Skeletal muscle tissue (tissue), 3 donors: ENCODE measurements at regions not wholly inside any gene's neighbourhood (a gene's known extent, or its start where the extent isn't known, plus 50 kb on each side); places are given as distances from the start of the nearest gene placed in this dataset.
"Not testable (repeated sequence)": the region's sequence is repeated elsewhere in the genome, so short reads cannot be mapped to it uniquely, and the experiment has no call there.

Source experiments
- H3K27ac ChIP-seq: one replicate; pipeline ENCODE4 v1.7.0; 2013; ENCODE audit warnings: mild to moderate bottlenecking, low read depth, low read length, inconsistent platforms
- H3K27me3 ChIP-seq, 3 donors: one replicate each; pipeline ENCODE4 v1.7.0; 2013; ENCODE audit warnings: low read length in 3 of 3; ENCODE audit not compliant: control insufficient read depth in 3 of 3, insufficient read depth in 3 of 3
- H3K36me3 ChIP-seq, 3 donors: one replicate each; pipeline ENCODE4 v1.7.0; 2013; ENCODE audit warnings: low read length in 3 of 3; ENCODE audit not compliant: control insufficient read depth in 3 of 3, insufficient read depth in 3 of 3
- H3K4me1 ChIP-seq, 3 donors: one replicate each; pipeline ENCODE4 v1.7.0; 2013; ENCODE audit warnings: low read length in 3 of 3, mild to moderate bottlenecking in 3 of 3; ENCODE audit not compliant: control insufficient read depth in 3 of 3, insufficient read depth in 3 of 3
- H3K4me3 ChIP-seq, 3 donors: one replicate each; pipeline ENCODE4 v1.7.0; 2013; ENCODE audit warnings: low read length in 3 of 3
- H3K9ac ChIP-seq, 3 donors: one replicate each; pipeline ENCODE4 v1.7.0; 2013; ENCODE audit warnings: low read length in 3 of 3, mild to moderate bottlenecking in 3 of 3, moderate library complexity in 2 of 3, low read depth in 1 of 3
- H3K9me3 ChIP-seq, 3 donors: one replicate each; pipeline ENCODE4 v1.7.0; 2013; ENCODE audit warnings: low read length in 3 of 3; ENCODE audit not compliant: control insufficient read depth in 3 of 3
- donor health status: Osteomylitis.

DNA sequence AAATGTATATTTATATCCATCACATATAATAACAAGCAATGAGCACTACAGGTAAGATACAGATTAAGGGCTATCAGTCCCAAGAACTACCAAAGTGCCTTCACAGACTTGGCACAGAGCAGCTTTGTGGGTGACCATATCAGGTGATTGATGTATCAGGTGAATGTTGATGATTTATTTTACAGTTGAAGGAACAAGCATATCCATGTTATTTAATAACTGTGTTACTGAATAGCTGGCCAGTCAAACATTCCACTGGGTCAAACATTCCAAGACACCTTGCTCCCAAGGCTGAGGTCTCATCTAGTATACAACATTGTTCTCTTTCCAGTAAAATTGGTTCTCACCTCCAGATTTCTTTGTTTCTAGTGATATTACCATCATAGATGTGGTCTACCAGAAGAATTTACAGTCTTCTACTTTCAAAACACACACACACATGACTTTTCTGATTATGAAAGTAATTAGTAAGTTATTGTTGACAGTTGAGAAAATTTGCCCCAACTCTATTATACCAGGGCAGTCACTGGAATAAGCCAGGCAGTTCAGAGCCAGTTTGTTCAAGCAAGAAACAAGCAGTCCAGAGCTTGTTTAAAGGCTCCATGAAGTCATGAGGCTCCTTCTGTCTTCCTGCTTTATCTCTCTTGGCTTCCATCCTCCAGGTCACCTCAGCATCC is 68.2 kb downstream of the ELAPOR2 start:
- Histone ChIP-seq H3K9ac (no peak overlapping the region), H3K27me3 (no peaks in the 10 kb centered on the region), H3K27ac (no peak overlapping the region), H3K4me3 (no peak overlapping the region), H3K36me3 (no peaks in the 10 kb centered on the region), H3K4me1 (no peaks in the 10 kb centered on the region), H3K9me3 (no peaks in the 10 kb centered on the region)

DNA sequence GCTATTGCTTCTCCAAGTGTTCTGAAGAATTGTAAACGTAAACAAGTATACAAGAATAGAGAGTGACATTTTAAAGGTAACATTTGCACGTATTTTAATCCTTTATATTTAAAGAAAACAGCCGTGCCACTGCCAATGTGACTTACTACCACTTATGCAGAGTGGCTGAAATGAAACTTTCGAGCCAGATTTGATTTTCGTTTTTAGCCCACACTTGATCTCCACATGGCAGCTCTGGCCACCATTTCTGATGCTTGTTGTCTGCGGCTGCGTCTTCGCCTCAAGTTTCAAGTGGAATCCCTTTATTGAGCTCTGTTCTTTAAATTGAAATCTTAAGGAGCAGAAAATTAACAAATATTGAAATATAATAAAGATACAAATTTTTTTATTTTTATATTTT is 70.0 kb downstream of the ELAPOR2 start:
- H3K36me3 ChIP-seq, result no peaks in the 10 kb centered on the region

GRCh38 chr7:86987834-86988233 is 71.6 kb downstream of the ELAPOR2 start:
- not testable (repeated sequence) for H3K4me1 ChIP-seq, H3K27me3 ChIP-seq, H3K9ac ChIP-seq, H3K4me3 ChIP-seq, H3K36me3 ChIP-seq, H3K9me3 ChIP-seq, H3K27ac ChIP-seq

More for the DNA sequence above, 70.0 kb downstream of the ELAPOR2 start:
- no peaks in the 10 kb centered on the region for H3K9me3 ChIP-seq
- no peak overlapping the region for H3K27ac ChIP-seq
- no peaks in the 10 kb centered on the region for H3K4me1 ChIP-seq
- H3K27me3 ChIP-seq, result no peaks in the 10 kb centered on the region
- H3K9ac ChIP-seq, result no peak overlapping the region
- H3K4me3 ChIP-seq, result no peak overlapping the region

DNA sequence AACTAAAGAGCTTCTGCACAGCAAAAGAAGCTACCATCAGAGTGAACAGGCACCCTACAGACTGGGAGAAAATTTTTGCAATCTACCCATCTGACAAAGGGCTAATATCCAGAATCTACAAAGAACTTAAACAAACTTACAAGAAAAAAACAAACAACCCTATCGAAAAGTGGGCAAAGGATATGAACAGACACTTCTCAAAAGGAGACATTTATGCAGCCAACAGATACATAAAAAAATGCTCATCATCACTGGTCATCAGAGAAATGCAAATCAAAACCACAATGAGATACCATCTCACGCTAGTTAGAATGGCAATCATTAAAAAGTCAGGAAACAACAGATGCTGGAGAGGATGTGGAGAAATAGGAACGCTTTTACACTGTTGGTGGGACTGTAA is 72.1 kb downstream of the ELAPOR2 start:
- not testable (repeated sequence) for H3K4me1 ChIP-seq, H3K4me3 ChIP-seq, H3K27ac ChIP-seq, H3K36me3 ChIP-seq, H3K27me3 ChIP-seq, H3K9me3 ChIP-seq, H3K9ac ChIP-seq

GRCh38 chr7:86985342-86985741 is 74.1 kb downstream of the ELAPOR2 start:
- not testable (repeated sequence) for H3K27me3 ChIP-seq, H3K4me3 ChIP-seq, H3K9ac ChIP-seq, H3K36me3 ChIP-seq, H3K27ac ChIP-seq, H3K9me3 ChIP-seq, H3K4me1 ChIP-seq

- not testable (repeated sequence) for H3K9me3 ChIP-seq, H3K9ac ChIP-seq, H3K27me3 ChIP-seq, H3K27ac ChIP-seq, H3K36me3 ChIP-seq, H3K4me1 ChIP-seq, H3K4me3 ChIP-seq
These were observed 75.8 kb downstream of the ELAPOR2 start for GRCh38 chr7:86983654-86984053.

GRCh38 chr7:86981937-86982336 is 77.5 kb downstream of the ELAPOR2 start:
- H3K36me3 ChIP-seq, H3K27ac ChIP-seq, H3K9me3 ChIP-seq, H3K4me1 ChIP-seq, H3K27me3 ChIP-seq, H3K9ac ChIP-seq, H3K4me3 ChIP-seq: not testable (repeated sequence)

DNA sequence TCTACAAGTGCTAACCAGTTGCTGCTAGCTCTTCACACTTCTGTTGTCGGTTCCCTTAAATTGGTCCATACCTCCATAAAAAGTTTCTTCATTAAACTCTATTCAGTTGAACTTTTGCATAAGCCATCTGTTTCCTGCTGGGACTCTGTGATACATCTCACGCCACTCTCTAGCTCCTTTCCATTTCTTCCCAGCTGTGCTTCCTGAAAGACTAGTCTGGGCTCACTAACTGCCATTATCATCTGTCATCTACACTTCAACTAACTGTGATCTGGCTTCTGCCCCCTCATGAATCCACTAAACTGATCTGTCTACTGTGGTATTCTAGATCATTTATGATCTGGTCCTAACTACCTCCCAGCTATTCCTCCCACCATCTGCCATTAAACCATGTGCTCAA is 78.3 kb downstream of the ELAPOR2 start:
- no peak overlapping the region for H3K9ac ChIP-seq
- H3K27ac ChIP-seq, result no peak overlapping the region
- no peaks in the 10 kb centered on the region for H3K36me3 ChIP-seq
- peaks cover 0 to 3% (median 0%) of the 10 kb centered on the region in 3 donors for H3K4me1 ChIP-seq
- no peaks in the 10 kb centered on the region for H3K9me3 ChIP-seq
- no peak overlapping the region for H3K4me3 ChIP-seq
- H3K27me3 ChIP-seq, result no peaks in the 10 kb centered on the region

GRCh38 chr7:86980223-86980622 is 79.2 kb downstream of the ELAPOR2 start:
- Histone ChIP-seq H3K4me3 (no peak overlapping the region), H3K9me3 (no peaks in the 10 kb centered on the region), H3K27me3 (no peaks in the 10 kb centered on the region), H3K9ac (no peak overlapping the region), H3K4me1 (peaks cover 0 to 3% (median 0%) of the 10 kb centered on the region in 3 donors), H3K36me3 (no peaks in the 10 kb centered on the region), H3K27ac (no peak overlapping the region)

DNA sequence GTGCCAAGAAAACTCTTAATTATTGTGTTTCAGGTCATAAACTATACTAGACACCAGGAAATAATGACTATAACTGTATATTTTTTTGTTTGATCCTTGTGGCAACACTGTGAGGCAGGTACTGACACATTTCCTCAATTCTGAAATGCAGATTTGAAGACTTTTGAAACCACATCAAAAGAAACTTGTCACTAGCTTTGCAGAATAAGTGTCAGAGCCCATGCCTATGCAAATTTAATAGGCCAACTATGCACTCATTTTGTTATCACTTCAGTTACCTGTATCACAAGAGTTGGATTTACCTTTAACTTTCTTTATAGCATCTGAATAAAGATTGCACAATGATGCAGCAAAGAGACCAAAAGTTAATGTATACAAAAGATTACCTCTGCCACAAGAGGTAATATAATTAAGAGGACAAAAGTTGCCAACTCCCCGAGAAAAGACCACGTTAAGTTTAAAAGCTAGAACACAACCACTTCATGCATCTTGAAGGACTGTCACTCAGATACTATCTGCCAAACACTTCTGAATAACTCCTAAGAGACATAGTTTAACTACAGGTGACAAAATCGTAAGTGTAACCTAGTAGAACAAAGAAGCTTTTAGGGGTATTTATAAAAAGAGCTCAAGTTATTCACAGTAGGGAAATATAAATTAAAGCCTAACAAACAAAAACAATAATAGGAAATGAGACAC is 80.5 kb downstream of the ELAPOR2 start:
- Histone ChIP-seq H3K4me1 (peaks cover 0 to 3% (median 0%) of the 10 kb centered on the region in 3 donors), H3K27ac (no peak overlapping the region), H3K9ac (no peak overlapping the region), H3K4me3 (no peak overlapping the region), H3K36me3 (no peaks in the 10 kb centered on the region), H3K9me3 (no peaks in the 10 kb centered on the region), H3K27me3 (no peaks in the 10 kb centered on the region)
